ENCODE measurements at regions not wholly inside any gene's neighbourhood (a gene's known extent, or its start where the extent isn't known, plus 50 kb on each side); places are given as distances from the start of the nearest gene placed in this dataset.
"Not testable (repeated sequence)": the region's sequence is repeated elsewhere in the genome, so short reads cannot be mapped to it uniquely, and the experiment has no call there.

DNA sequence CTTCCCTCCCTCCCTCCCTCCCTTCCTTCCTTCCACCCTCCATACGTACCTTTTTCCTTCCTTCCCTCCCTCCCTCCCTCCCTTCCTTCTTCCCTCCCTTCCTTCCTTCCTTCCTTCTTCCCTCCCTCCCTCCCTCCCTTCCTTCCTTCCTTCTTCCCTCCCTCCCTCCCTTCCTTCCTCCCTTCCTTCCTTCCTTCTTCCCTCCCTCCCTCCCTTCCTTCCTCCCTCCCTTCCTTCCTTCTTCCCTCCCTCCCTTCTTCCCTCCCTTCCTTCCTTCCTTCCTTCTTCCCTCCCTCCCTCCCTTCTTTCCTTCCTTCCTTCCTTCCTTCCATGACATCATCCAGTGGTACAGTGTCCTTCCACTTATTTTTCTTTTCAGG lies 394.9 kb upstream of the KCNMB2 start:
- not testable (repeated sequence) for DNase-seq (ENCODE audit: low spot score)

DNA sequence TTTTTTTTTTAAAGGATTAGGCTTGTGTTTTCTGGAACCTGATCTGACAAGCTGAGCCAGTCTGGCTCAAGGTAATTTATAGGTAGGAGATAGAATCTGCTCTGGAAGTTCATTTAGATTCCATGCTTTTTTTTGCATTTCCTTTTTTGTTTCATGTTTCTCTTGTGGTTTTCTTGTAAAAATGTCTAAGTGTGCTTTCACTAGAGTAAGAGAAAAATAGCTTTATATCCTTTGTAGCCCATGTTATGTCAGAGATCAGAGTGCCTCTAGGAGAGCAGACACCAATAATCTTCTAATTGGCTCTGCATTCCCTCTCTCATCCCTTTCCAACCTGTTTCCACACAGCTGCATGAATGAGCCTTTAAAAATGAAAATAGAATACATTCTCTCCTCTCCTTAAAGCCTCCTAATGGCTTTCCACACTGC lies 389.8 kb upstream of the KCNMB2 start:
- DNase-seq (ENCODE audit: low spot score): no peak

GRCh38 chr3:178147001-178147400 lies 389.2 kb upstream of the KCNMB2 start:
- no peak for DNase-seq (ENCODE audit: low spot score)

DNA sequence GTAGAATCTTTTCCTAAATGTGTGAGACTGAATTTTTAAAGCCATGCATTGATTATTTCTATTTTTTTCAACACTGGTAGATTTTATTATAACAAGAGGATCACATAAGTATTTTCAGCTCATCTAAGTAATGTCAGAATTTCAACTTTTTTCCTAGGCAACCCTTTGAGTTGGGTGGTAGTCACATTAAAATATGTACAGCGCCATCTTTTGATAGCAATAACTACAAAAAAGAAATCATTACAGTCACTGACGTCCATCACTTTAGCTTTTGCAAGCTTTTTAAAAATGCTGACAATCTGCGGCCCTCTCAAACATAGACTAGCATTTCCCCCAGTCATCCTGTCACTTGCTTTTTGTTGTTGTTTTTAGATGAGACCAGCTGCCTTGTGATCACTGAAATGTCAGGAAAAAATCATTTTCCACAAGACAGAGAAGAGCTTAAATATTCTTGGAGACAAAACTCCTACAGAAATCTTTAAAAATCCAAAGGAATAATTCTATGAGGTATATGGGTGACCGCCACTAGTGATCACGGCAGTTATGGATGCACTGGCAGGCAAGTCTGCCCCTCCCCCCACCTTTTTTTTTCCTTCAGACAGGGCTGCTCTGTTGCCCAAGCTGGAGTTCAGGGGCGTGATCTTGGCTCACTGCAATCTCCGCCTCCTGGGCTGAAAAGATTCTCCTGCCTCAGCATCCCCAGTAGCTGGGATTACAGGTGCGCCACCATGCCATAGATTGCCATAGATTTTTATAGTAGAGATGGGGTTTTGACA lies 384.0 kb upstream of the KCNMB2 start:
- no peak for DNase-seq (ENCODE audit: low spot score)

- DNase-seq (ENCODE audit: low spot score): no peak
Measured at GRCh38 chr3:178152988-178153387, 383.2 kb upstream of the KCNMB2 start.

GRCh38 chr3:178155521-178155920 lies 380.7 kb upstream of the KCNMB2 start:
- no peak for DNase-seq (ENCODE audit: low spot score)

GRCh38 chr3:178156301-178156700 lies 379.9 kb upstream of the KCNMB2 start:
- DNase-seq (ENCODE audit: low spot score): no peak

- no peak for DNase-seq (ENCODE audit: low spot score)
Measured at GRCh38 chr3:178159691-178160220, 376.5 kb upstream of the KCNMB2 start.

DNA sequence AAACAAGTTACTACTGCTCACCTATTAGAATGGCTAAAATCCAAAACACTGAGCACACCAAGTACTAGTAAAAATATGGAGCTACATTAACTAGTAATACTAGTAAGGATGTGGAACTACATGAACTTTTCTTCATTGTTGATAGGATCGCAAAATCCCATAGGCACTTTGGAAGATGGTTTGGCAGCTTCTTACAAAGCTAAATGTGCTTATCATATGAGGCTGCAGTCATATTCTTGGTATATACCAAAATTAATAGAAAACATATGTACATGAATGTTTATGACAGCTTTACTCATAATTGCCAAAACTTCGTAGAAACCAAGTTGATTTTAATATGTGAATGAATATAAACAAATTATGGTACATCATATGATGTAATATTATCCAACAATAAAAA lies 366.8 kb upstream of the KCNMB2 start:
- DNase-seq (ENCODE audit: low spot score): no peak

DNA sequence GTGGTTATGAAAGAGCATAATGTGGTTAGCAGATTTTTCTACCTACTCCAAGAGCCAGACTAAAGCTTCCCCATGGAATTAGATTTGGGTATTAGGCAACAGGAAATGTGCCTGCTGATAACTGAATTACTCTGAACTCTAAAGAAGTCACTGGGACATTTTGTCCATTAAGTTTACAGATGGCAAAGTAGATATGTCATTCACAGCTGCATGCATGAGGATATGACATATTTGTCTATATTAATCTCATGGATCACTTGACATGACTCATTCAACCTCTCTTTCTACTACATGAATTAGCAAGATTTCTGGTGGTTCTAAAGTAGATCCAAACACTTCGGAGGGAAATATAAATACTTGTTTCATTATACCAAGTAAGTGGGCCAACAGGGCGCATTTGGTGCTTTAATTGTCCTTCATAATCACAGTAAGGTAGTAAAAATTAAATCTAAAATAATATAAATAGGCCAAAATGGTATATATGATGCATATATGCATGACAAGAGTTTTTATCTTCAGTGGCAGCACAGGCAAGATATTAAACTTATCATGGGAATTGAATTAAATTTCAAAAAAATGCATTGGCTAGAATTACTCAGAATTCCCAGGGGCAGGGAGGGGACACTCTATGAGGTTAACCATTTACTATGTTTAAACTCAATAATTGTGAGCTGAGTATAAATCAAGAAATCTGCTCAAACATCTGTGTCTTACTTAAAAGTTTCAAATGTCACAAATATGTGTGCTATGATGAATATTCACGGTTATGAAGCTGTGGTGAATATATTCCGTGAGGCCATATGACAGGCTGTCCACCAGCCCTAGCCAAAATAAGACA lies 365.3 kb upstream of the KCNMB2 start:
- DNase-seq (ENCODE audit: low spot score): no peak

- DNase-seq (ENCODE audit: low spot score): no peak
Measured at GRCh38 chr3:178172121-178172520, 364.1 kb upstream of the KCNMB2 start.

- DNase-seq (ENCODE audit: low spot score): no peak
Measured at GRCh38 chr3:178174201-178174915, 361.9 kb upstream of the KCNMB2 start.

- no peak for DNase-seq (ENCODE audit: low spot score)
Measured at GRCh38 chr3:178181088-178181487, 355.1 kb upstream of the KCNMB2 start.

DNA sequence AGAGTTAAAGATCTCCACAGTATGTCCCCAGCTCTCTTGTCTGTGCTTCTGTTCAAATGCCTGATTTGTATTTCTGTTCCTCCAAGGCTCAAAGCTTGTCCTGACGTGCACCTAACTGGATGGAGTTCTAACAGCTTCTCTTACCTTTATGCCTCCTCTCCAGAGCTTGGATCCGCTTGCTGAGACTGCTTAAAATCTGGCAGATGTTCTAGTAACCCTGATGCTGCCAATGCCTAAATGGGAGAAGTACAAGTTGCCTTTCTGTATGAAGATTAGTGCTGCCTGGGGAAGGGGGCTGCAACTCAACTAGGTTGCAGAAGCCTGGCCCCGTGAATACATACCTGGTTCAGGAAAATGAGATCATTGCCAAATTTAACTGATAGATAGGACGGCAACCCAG lies 354.5 kb upstream of the KCNMB2 start:
- DNase-seq (ENCODE audit: low spot score): no peak

DNA sequence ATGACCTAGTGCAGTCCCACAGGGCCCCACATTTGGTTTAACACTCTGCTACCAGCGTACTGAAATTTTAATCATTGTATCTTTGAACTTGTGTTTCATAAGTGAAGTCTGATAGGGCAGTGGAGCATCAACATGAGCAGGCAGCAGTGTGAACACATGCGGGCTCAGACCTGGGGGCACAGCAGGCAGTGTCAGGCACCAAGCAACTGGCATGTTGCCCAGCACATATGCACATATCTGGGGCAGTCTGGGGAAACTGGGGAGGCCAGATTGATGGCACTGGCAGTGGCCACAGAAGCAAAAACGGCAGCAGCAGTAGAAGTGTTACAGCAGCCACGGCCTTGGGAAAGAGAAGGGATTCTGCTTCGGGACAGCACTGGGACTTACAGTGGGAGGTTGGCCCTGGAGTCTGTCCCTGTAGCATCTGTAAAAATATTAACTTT lies 353.9 kb upstream of the KCNMB2 start:
- DNase-seq (ENCODE audit: low spot score): no peak

- DNase-seq (ENCODE audit: low spot score): no peak
Measured at GRCh38 chr3:178184833-178185232, 351.4 kb upstream of the KCNMB2 start.

GRCh38 chr3:178186666-178187065 lies 349.6 kb upstream of the KCNMB2 start:
- DNase-seq (ENCODE audit: low spot score): no peak

DNA sequence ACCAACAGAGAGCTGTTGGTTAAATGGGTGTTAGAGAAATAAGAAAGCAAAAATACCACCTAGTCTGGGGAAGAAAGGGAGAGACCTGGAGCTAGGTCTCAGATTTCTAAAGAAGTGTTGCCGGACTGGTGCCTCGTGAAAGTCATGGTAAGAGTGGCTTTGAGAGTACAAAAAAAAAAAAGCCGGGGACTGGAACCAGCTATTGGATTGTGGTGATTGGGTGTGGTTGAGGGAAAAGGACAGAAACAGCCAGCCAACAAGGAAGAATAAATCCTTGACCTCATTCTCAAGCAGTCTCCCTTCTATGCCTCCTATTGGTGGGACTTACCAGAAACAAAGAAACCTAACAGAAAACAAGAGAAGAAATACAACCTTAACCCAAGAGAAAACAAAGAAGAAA lies 346.4 kb upstream of the KCNMB2 start:
- DNase-seq (ENCODE audit: low spot score): no peak

DNA sequence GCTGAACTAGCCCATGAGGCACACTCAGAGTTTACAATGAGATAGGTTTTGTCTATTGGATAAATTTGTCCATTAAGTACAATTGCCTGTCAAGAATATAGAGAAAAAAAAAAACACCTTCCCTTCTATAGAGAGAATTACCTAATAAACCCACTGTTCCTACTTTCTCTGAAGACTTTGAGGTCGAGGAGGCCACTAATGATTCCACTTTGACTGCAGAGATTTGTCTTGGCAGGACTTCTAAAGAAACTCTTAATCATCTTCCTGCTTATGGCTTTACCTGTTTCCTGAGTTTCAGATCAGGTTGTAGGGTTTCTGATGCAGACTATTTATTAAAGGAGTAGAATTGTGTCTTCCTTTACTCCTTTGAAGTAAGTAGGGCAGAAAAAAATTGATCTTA lies 342.4 kb upstream of the KCNMB2 start:
- no peak for DNase-seq (ENCODE audit: low spot score)

GRCh38 chr3:178194539-178194938 lies 341.7 kb upstream of the KCNMB2 start:
- no peak for DNase-seq (ENCODE audit: low spot score)

DNA sequence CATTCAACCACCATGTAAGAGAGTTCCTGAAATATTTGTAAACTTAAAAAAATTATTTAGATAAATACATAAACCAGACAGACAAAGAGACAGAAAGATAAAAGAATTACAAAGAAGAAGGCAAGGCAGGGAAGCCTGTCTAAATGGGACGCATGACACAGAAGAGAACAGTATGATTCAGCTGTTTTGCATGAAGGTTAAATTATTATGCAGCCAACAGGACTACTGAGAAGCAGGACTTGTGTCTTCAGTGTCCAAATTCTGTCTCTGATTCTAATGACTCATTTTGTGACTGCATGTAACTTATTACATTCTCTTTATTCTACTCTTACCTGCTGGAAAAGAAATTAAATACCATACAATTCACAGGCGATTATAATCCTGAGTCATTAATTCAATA lies 340.4 kb upstream of the KCNMB2 start:
- no peak for DNase-seq (ENCODE audit: low spot score)

DNA sequence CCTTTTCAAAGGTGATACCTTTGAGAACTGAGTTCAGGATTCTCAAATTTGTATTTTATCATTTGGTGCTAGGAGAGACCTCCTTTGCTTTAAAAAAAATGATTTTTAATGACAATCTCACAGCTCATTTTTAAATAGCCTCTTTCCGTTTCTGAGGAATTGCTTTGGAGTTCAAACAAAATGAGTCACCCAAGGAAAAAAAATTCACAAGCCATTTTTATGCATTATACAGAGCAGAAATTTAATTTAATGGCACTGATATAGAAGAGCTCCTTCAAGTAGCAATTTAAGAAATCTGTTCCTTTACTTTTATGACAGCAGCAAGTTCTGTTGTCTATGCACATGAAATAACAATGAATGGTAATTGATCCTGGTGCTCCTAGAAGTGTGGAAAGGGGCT lies 337.9 kb upstream of the KCNMB2 start:
- no peak for DNase-seq (ENCODE audit: low spot score)
